ENCODE measurements at regions not wholly inside any gene's neighbourhood (a gene's known extent, or its start where the extent isn't known, plus 50 kb on each side); places are given as distances from the start of the nearest gene placed in this dataset.

DNA sequence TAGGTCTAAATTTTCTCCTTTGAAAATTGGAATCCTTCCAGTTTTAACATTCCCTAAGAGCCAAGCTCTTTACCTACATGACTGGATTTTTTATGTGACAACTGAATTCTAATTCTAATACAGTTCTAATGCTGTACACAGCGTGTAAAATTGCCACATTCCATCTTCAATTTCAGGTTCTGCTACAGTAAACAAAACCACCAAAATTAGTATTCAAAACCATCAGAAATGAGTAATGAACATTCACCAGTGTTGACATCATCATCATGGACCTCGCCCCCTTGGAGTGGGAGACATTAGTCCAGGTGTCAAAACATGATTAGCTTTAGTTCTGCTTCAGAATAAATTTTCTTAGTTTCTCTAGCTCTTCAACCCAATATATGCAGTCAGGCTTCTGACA lies 133.6 kb downstream of the MBD2 start (continued):
- TF ChIP-seq, protein P1, sequence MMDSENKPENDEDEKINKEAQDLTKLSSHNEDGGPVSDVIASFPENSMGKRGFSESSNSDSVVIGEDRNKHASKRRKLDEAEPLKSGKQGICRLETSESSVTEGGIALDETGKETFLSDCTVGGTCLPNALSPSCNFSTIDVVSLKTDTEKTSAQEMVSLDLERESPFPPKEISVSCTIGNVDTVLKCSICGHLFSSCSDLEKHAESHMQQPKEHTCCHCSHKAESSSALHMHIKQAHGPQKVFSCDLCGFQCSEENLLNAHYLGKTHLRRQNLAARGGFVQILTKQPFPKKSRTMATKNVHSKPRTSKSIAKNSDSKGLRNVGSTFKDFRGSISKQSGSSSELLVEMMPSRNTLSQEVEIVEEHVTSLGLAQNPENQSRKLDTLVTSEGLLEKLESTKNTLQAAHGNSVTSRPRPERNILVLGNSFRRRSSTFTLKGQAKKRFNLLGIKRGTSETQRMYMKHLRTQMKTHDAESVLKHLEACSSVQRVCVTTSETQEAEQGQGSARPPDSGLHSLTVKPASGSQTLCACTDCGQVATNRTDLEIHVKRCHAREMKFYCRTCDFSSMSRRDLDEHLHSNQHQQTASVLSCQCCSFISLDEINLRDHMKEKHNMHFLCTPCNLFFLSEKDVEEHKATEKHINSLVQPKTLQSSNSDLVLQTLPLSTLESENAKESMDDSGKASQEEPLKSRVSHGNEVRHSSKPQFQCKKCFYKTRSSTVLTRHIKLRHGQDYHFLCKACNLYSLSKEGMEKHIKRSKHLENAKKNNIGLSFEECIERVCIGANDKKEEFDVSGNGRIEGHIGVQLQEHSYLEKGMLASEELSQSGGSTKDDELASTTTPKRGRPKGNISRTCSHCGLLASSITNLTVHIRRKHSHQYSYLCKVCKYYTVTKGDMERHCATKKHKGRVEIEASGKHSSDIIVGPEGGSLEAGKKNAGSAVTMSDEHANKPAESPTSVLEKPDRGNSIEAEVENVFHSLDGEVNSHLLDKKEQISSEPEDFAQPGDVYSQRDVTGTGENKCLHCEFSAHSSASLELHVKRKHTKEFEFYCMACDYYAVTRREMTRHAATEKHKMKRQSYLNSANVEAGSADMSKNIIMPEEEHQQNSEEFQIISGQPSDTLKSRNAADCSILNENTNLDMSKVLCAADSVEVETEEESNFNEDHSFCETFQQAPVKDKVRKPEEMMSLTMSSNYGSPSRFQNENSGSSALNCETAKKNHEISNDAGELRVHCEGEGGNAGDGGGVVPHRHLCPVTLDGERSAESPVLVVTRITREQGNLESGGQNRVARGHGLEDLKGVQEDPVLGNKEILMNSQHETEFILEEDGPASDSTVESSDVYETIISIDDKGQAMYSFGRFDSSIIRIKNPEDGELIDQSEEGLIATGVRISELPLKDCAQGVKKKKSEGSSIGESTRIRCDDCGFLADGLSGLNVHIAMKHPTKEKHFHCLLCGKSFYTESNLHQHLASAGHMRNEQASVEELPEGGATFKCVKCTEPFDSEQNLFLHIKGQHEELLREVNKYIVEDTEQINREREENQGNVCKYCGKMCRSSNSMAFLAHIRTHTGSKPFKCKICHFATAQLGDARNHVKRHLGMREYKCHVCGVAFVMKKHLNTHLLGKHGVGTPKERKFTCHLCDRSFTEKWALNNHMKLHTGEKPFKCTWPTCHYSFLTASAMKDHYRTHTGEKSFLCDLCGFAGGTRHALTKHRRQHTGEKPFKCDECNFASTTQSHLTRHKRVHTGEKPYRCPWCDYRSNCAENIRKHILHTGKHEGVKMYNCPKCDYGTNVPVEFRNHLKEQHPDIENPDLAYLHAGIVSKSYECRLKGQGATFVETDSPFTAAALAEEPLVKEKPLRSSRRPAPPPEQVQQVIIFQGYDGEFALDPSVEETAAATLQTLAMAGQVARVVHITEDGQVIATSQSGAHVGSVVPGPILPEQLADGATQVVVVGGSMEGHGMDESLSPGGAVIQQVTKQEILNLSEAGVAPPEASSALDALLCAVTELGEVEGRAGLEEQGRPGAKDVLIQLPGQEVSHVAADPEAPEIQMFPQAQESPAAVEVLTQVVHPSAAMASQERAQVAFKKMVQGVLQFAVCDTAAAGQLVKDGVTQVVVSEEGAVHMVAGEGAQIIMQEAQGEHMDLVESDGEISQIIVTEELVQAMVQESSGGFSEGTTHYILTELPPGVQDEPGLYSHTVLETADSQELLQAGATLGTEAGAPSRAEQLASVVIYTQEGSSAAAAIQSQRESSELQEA (IDR thresholded peaks at IDR 0.05; ENCODE audit: low read depth), result no peak
- TF ChIP-seq, protein P2, sequence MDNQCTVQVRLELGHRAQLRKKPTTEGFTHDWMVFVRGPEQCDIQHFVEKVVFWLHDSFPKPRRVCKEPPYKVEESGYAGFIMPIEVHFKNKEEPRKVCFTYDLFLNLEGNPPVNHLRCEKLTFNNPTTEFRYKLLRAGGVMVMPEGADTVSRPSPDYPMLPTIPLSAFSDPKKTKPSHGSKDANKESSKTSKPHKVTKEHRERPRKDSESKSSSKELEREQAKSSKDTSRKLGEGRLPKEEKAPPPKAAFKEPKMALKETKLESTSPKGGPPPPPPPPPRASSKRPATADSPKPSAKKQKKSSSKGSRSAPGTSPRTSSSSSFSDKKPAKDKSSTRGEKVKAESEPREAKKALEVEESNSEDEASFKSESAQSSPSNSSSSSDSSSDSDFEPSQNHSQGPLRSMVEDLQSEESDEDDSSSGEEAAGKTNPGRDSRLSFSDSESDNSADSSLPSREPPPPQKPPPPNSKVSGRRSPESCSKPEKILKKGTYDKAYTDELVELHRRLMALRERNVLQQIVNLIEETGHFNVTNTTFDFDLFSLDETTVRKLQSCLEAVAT (IDR thresholded peaks at IDR 0.05), result no peak
- no peak for TF ChIP-seq TAF15 (IDR thresholded peaks at IDR 0.05; ENCODE audit: low read depth, low read length)
- no peak for TF ChIP-seq NKRF (IDR thresholded peaks at IDR 0.05; ENCODE audit: borderline replicate concordance)
- TF ChIP-seq MXI1 (IDR thresholded peaks at IDR 0.05; ENCODE audit: low read depth, low read length), result no peak
- no peak for TF ChIP-seq U2AF1 (optimal IDR thresholded peaks at IDR 0.05; ENCODE audit: low read depth, low read length)

Measured in K562 (cell line).